ENCODE measurements at regions not wholly inside any gene's neighbourhood (a gene's known extent, or its start where the extent isn't known, plus 50 kb on each side); places are given as distances from the start of the nearest gene placed in this dataset.

DNA sequence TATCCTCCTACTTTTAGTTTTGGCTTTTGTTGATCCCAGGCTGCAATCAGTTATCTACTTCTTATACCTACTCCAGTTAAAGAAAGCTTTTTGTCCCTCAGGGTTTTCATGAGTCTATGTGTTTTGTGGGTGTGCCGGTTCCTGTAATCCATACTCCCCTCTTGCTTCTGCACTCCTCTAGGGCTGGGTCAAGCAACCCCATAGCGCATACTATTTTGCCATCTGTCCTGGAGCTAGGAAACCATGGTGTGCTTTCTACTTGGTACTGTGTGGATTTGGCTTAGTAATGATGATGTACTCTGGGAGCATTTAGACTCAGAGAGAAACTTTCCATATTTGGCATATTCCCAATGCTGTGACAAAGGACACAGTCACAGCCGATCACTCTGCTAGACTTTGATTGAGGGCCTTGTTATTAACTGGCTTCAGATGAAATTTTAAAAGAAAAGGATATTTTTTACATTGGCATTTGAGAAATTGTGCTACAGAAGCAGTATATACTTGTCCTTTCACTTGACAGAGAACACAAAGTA lies 86.1 kb upstream of the GRXCR1 start:
- TF ChIP-seq, protein P1, sequence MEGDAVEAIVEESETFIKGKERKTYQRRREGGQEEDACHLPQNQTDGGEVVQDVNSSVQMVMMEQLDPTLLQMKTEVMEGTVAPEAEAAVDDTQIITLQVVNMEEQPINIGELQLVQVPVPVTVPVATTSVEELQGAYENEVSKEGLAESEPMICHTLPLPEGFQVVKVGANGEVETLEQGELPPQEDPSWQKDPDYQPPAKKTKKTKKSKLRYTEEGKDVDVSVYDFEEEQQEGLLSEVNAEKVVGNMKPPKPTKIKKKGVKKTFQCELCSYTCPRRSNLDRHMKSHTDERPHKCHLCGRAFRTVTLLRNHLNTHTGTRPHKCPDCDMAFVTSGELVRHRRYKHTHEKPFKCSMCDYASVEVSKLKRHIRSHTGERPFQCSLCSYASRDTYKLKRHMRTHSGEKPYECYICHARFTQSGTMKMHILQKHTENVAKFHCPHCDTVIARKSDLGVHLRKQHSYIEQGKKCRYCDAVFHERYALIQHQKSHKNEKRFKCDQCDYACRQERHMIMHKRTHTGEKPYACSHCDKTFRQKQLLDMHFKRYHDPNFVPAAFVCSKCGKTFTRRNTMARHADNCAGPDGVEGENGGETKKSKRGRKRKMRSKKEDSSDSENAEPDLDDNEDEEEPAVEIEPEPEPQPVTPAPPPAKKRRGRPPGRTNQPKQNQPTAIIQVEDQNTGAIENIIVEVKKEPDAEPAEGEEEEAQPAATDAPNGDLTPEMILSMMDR (IDR thresholded peaks at IDR 0.05; ENCODE audit: poor library complexity, severe bottlenecking) = no peak
- TF ChIP-seq, protein P2, sequence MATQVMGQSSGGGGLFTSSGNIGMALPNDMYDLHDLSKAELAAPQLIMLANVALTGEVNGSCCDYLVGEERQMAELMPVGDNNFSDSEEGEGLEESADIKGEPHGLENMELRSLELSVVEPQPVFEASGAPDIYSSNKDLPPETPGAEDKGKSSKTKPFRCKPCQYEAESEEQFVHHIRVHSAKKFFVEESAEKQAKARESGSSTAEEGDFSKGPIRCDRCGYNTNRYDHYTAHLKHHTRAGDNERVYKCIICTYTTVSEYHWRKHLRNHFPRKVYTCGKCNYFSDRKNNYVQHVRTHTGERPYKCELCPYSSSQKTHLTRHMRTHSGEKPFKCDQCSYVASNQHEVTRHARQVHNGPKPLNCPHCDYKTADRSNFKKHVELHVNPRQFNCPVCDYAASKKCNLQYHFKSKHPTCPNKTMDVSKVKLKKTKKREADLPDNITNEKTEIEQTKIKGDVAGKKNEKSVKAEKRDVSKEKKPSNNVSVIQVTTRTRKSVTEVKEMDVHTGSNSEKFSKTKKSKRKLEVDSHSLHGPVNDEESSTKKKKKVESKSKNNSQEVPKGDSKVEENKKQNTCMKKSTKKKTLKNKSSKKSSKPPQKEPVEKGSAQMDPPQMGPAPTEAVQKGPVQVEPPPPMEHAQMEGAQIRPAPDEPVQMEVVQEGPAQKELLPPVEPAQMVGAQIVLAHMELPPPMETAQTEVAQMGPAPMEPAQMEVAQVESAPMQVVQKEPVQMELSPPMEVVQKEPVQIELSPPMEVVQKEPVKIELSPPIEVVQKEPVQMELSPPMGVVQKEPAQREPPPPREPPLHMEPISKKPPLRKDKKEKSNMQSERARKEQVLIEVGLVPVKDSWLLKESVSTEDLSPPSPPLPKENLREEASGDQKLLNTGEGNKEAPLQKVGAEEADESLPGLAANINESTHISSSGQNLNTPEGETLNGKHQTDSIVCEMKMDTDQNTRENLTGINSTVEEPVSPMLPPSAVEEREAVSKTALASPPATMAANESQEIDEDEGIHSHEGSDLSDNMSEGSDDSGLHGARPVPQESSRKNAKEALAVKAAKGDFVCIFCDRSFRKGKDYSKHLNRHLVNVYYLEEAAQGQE (IDR thresholded peaks at IDR 0.05; ENCODE audit: borderline replicate concordance) = no peak
- no peak for TF ChIP-seq RAD21 (conservative IDR thresholded peaks at IDR 0.05)
- TF ChIP-seq EZH2 (IDR thresholded peaks at IDR 0.05; ENCODE audit: borderline replicate concordance, insufficient read depth, low read length, poor library complexity, severe bottlenecking) = no peak
- TF ChIP-seq POLR2AphosphoS5 (IDR thresholded peaks at IDR 0.05) = no peak
- TF ChIP-seq SMC3 (conservative IDR thresholded peaks at IDR 0.05; ENCODE audit: poor library complexity) = no peak
- Histone ChIP-seq H3K4me3 (ENCODE audit: low read length) (no peak overlapping the region), H3K4me2 (ENCODE audit: low read length) (no peak overlapping the region), H3K27me3 (ENCODE audit: insufficient read depth, low read depth, low read length) (no peaks in the 10 kb centered on the region), H3K79me2 (replicated peaks; ENCODE audit: insufficient read depth, low read length) (no peaks in the 10 kb centered on the region), H3K36me3 (ENCODE audit: insufficient read depth, low read length) (no peaks in the 10 kb centered on the region), H3K9me2 (ENCODE audit: insufficient read depth, low read length) (no peaks in the 10 kb centered on the region), H3K9me3 (ENCODE audit: low read length) (no peaks in the 10 kb centered on the region), H3F3A (ENCODE audit: insufficient read depth, low read length, poor library complexity, severe bottlenecking) (no peaks in the 10 kb centered on the region), H3K27ac (ENCODE audit: low read length) (no peak overlapping the region), H4K20me1 (ENCODE audit: insufficient read depth) (no peaks in the 10 kb centered on the region), H2AFZ (ENCODE audit: low read depth, low read length) (no peak overlapping the region), H3K9ac (ENCODE audit: low read length) (no peak overlapping the region)

DNA sequence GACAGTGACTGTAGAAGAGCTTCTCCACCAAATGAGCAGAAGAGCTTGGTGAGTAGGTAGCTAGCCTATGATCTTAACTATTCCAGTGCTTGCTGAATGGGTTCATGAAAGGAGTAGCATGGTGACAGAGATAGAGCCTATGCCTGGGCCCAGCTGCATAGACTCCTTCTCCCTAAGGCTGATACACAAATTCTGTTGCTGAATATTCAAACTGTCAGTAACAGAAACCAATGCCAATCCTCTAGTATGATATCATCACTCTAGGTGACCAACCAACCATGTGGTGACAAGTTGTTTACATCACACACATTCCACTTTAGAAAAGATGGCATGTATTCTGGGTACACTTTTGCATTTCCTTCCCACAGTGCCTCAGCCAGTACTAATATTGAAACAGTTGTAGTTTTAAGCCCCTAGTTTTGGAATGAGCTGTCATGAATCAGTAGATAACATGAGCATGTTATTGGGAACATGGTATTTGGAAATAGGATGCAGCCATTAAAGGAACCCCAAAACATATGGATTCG lies 103.4 kb upstream of the GRXCR1 start:
- Histone ChIP-seq H3K27me3 (ENCODE audit: insufficient read depth, low read depth, low read length) (no peaks in the 10 kb centered on the region), H2AFZ (ENCODE audit: low read depth, low read length) (no peak overlapping the region), H3F3A (ENCODE audit: insufficient read depth, low read length, poor library complexity, severe bottlenecking) (no peaks in the 10 kb centered on the region), H3K79me2 (replicated peaks; ENCODE audit: insufficient read depth, low read length) (no peaks in the 10 kb centered on the region), H3K9me3 (ENCODE audit: low read length) (no peaks in the 10 kb centered on the region), H3K4me2 (ENCODE audit: low read length) (no peak overlapping the region), H3K4me3 (ENCODE audit: low read length) (no peak overlapping the region), H3K36me3 (ENCODE audit: insufficient read depth, low read length) (no peaks in the 10 kb centered on the region), H3K9me2 (ENCODE audit: insufficient read depth, low read length) (no peaks in the 10 kb centered on the region), H4K20me1 (ENCODE audit: insufficient read depth) (no peaks in the 10 kb centered on the region), H3K27ac (ENCODE audit: low read length) (no peak overlapping the region), H3K9ac (ENCODE audit: low read length) (no peak overlapping the region)
- TF ChIP-seq TAF1 (IDR thresholded peaks at IDR 0.05; ENCODE audit: low read depth) (no peak), EP300 (conservative IDR thresholded peaks at IDR 0.05; ENCODE audit: poor library complexity, severe bottlenecking) (no peak), MXI1 (conservative IDR thresholded peaks at IDR 0.05; ENCODE audit: poor library complexity, severe bottlenecking) (no peak), SMC3 (conservative IDR thresholded peaks at IDR 0.05; ENCODE audit: poor library complexity) (no peak), EZH2 (IDR thresholded peaks at IDR 0.05; ENCODE audit: borderline replicate concordance, insufficient read depth, low read length, poor library complexity, severe bottlenecking) (no peak)
- TF ChIP-seq, protein P1 (IDR thresholded peaks at IDR 0.05; ENCODE audit: poor library complexity, severe bottlenecking) = no peak
- TF ChIP-seq, protein P2 (IDR thresholded peaks at IDR 0.05; ENCODE audit: borderline replicate concordance) = no peak
